ENCODE measurements at regions not wholly inside any gene's neighbourhood (a gene's known extent, or its start where the extent isn't known, plus 50 kb on each side); places are given as distances from the start of the nearest gene placed in this dataset.

DNA sequence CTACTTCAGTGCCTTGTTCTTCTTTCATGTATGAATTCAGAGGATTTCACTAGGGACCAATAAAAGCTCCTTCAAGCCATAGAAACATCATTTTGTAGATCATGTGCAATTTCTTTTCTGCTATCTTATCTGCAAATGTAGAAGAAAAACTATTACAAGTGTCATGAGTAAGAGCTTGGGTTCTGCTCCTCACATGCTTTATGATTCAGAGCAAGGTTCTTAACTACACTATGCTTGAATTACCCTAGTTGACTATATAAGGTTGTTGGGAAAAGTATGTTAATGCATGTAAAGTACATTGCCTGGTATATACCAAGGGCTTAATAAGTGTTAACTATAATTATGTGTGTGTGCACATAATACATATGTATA lies 91.4 kb upstream of the S1PR1 start:
- H3K9me3 Mint-ChIP-seq = peaks cover 3% of the 10 kb centered on the region
- H3K4me3 Mint-ChIP-seq = no peak overlapping the region
- H3K4me1 Mint-ChIP-seq = peaks cover 13% of the 10 kb centered on the region
- no peak overlapping the region for H3K27ac Mint-ChIP-seq
- CTCF ChIA-PET = interaction anchor here (1.3 to 1.7 kb wide), 3 partner anchors 8 to 142 kb away, joined by 4 to 5 read pairs (median 5); no protein-coding TSS in a partner anchor
- DNase-seq = no peak
- no peaks in the 10 kb centered on the region for H3K36me3 Mint-ChIP-seq
- no peaks in the 10 kb centered on the region for H3K27me3 Mint-ChIP-seq

DNA sequence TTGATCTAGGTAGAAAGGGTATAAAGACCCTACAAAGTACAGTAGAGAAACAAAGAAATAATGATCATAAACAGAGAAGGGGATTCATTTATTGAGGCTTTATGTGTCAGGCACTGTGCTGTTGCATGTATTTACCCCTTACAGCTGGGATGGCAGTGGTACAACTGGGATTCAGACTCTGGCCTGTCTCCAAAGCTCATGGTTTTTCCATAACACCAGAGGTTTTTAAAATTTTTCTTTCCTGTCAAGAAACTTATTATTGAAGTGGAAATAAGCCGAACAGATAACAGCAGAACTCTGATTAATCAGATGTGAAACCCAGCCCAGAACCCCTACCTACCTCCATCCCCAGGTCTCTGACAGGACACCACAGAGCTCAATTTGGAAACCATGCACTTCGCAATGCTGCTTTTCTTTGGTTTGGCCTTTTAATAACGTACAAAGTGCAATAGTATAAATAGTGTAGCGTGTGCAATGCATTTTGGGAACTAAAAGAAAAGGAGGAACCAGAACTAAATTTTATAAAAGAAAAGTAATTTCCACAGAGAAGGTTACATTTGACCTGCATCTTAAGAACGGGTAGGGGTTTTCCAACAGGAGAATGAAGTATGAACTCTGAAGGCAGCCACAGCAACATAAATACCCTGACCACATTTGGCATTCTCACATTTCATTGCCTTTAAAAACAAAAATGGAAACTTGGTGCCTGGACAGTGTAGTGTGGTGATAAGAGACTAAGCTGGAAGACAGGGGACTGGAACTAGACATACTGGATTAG lies 92.0 kb upstream of the S1PR1 start:
- H3K36me3 Mint-ChIP-seq = no peaks in the 10 kb centered on the region
- DNase-seq = no peak
- no peak overlapping the region for H3K4me3 Mint-ChIP-seq
- H3K27me3 Mint-ChIP-seq = no peaks in the 10 kb centered on the region
- peaks cover 13% of the 10 kb centered on the region for H3K4me1 Mint-ChIP-seq
- H3K9me3 Mint-ChIP-seq = peaks cover 3% of the 10 kb centered on the region
- no peak overlapping the region for H3K27ac Mint-ChIP-seq
- CTCF ChIA-PET = interaction anchor here (1.3 to 1.7 kb wide), 3 partner anchors 7 to 143 kb away, joined by 4 to 5 read pairs (median 5); no protein-coding TSS in a partner anchor

GRCh38 chr1:101142244-101142643 lies 94.6 kb upstream of the S1PR1 start:
- Mint-ChIP-seq H3K4me1 (peaks cover 27% of the 10 kb centered on the region), H3K36me3 (peaks cover 2% of the 10 kb centered on the region), H3K27ac (no peak overlapping the region), H3K4me3 (no peak overlapping the region), H3K9me3 (peaks cover 3% of the 10 kb centered on the region), H3K27me3 (no peaks in the 10 kb centered on the region)
- CTCF ChIA-PET = interaction anchor here (7.6 kb wide), 1 partner anchor 97 kb away, joined by 75 read pairs; no protein-coding TSS in a partner anchor
- no peak for DNase-seq

- Mint-ChIP-seq H3K27me3 (no peaks in the 10 kb centered on the region), H3K4me3 (no peak overlapping the region), H3K36me3 (peaks cover 2% of the 10 kb centered on the region), H3K9me3 (peaks cover 3% of the 10 kb centered on the region), H3K4me1 (peaks cover 36% of the 10 kb centered on the region), H3K27ac (no peak overlapping the region)
- DNase-seq = no peak
- CTCF ChIA-PET = interaction anchor here (7.6 kb wide), 1 partner anchor 98 kb away, joined by 75 read pairs; no protein-coding TSS in a partner anchor
Observed at GRCh38 chr1:101141376-101141775, 95.4 kb upstream of the S1PR1 start.

DNA sequence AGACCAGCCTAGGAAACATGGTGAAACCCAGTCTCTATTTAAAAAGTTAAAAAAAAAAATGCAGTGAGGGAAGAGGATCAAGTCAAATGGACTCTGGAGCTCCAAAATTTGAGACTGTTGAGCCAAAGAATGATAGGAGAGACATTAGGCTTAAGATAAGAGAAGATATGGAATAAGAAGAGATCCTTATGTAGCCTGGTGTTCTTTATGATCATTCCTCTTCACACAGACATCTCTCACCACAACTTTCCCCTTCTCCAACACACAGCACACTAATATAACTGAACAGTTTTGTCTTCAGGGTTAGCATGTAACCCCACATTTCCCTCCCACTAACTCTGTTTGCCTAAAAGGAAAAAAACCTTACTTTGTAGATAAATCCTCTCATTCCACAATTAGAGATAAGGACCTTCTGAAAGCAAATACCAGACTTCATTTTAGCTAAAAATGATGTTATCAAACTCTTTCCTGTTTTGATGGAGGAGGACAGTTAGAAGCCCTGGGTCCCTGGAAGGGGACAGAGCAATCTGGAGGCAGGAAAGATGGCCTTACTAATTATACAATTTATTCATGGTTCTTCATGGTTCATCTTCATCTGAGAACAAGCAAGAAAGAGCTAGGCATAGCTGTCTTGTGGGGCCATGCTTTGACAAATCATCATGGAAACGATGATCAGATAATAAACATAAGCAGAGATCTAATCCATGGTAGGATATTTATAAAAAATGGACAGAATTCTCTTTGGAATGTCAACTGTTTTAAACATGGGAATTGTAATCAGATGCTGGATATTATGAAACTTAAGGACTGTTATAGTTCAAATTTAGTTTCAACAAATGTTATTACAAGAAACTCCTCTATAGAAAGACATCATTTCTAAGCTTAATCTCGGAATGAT lies 96.7 kb upstream of the S1PR1 start:
- CTCF ChIA-PET = interaction anchor here (0.8 to 7.6 kb wide), 7 partner anchors 9 to 169 kb away, joined by 3 to 113 read pairs (median 4); no protein-coding TSS in a partner anchor
- Mint-ChIP-seq H3K4me3 (no peak overlapping the region), H3K27me3 (no peaks in the 10 kb centered on the region), H3K27ac (no peak overlapping the region), H3K9me3 (peaks cover 3% of the 10 kb centered on the region), H3K36me3 (peaks cover 4% of the 10 kb centered on the region), H3K4me1 (peaks cover 47% of the 10 kb centered on the region)
- no peak for DNase-seq

DNA sequence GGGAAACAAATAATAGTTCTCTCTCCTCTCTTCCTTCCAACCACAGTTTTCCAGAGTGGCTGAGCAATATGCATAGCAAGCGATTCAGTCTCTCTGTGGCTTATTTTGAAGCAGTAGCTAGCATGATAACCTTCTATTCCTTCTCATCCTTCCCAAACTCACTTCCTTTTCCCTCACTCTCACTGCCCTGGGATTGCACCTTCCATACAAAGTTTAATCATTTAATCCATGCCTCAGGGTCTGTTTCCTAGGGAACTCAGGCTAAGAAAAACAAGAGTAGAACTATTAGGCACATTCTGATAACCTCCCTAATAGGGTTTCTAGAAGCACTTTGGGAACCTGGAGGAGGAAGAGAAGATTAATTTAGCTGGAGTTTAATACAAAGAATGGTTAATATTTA lies 97.7 kb upstream of the S1PR1 start:
- peaks cover 9% of the 10 kb centered on the region for H3K36me3 Mint-ChIP-seq
- CTCF ChIA-PET = interaction anchor here (0.6 to 7.6 kb wide), 7 partner anchors 10 to 170 kb away, joined by 3 to 113 read pairs (median 5); no protein-coding TSS in a partner anchor
- no peak overlapping the region for H3K4me3 Mint-ChIP-seq
- peaks cover 56% of the 10 kb centered on the region for H3K4me1 Mint-ChIP-seq
- H3K27me3 Mint-ChIP-seq = no peaks in the 10 kb centered on the region
- H3K9me3 Mint-ChIP-seq = peaks cover 6% of the 10 kb centered on the region
- DNase-seq = no peak
- no peak overlapping the region for H3K27ac Mint-ChIP-seq

DNA sequence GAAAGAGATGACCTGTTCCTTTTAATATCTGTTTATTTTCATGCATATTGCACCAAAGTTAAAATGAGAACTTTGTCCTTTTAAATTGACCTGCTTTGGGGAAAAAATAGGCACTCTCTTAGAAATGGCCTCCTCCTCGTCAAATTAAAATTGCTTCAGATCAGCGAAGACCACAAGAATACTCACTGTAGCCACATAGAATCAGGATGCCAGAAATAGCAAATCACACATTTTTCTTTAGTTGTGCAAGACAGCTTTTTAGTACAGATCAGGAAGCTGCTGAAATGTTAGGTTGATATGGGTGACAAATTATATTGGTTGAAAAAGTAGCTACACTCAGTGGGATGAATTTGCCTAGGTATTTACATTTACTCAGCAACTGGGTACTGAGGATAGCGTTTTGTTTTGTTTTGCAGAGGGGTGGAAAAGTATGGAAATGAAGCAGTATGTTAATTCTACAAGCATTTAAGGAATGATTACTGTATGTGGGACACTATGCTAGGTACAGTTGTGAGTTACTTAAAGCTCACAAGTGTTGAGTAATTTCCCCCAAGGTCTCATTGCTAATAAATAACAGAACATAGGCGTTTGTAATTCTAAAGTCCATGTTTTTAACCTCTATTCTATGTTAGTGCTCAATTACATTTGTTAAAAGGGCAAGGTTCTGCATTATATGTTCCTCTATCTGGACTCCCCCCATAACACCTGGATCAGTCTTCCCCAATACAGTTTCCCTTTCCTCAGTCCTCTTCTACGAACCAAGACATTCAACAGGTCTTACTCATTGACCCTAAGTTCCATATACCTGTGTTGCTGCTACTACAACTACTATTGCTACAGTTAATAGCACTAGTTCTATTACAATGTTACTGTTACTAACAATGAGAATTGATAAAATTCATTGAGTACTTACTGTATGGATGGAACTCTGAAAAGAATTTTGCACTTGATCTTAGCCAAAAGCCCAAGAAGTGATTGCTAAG lies 99.4 kb upstream of the S1PR1 start:
- no peak for DNase-seq
- Mint-ChIP-seq H3K9me3 (peaks cover 4% of the 10 kb centered on the region), H3K4me3 (peak overlapping the region; percentile 45), H3K36me3 (peaks cover 12% of the 10 kb centered on the region), H3K4me1 (peaks cover 67% of the 10 kb centered on the region), H3K27me3 (no peaks in the 10 kb centered on the region), H3K27ac (peak overlapping the region; percentile 86)
- CTCF ChIA-PET = interaction anchor here (0.7 to 7.6 kb wide), 26 partner anchors 8 to 228 kb away, joined by 3 to 113 read pairs (median 4); no protein-coding TSS in a partner anchor

DNA sequence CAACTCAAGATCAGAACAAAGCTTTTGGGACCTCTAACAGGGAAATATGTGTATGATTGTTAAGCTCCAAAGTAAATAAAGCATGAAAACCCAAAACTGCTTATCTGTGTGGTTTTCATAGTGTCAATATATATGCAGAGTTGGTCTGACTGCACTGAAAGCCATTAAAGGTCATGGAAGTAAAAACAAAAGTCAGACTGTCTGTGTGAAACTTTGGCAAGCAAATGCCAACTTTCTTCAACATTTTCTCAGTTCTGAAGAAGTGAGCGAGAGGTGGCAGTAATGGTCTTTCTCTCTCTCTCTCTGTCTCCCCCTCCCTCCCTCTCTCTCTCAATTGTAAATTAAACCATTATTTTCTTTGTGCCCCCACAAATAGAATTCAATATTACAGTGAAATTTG lies 100.1 kb upstream of the S1PR1 start:
- Mint-ChIP-seq H3K36me3 (peaks cover 12% of the 10 kb centered on the region), H3K4me1 (peaks cover 72% of the 10 kb centered on the region), H3K4me3 (peak overlapping the region; percentile 45), H3K9me3 (peaks cover 4% of the 10 kb centered on the region), H3K27me3 (no peaks in the 10 kb centered on the region), H3K27ac (peak overlapping the region; percentile 86)
- CTCF ChIA-PET = interaction anchor here (0.6 to 7.6 kb wide), 24 partner anchors 11 to 228 kb away, joined by 3 to 113 read pairs (median 4); no protein-coding TSS in a partner anchor
- DNase-seq = peak; percentile 54

- DNase-seq = no peak
- no peaks in the 10 kb centered on the region for H3K27me3 Mint-ChIP-seq
- CTCF ChIA-PET = interaction anchor here (0.6 to 7.6 kb wide), 25 partner anchors 15 to 227 kb away, joined by 3 to 113 read pairs (median 4); no protein-coding TSS in a partner anchor
- peaks cover 4% of the 10 kb centered on the region for H3K9me3 Mint-ChIP-seq
- peaks cover 77% of the 10 kb centered on the region for H3K4me1 Mint-ChIP-seq
- H3K4me3 Mint-ChIP-seq = peak overlapping the region; percentile 49
- peaks cover 13% of the 10 kb centered on the region for H3K36me3 Mint-ChIP-seq
- peak overlapping the region; percentile 86 for H3K27ac Mint-ChIP-seq
Observed at GRCh38 chr1:101136271-101136670, 100.5 kb upstream of the S1PR1 start.

GRCh38 chr1:101135526-101135925 lies 101.3 kb upstream of the S1PR1 start:
- H3K27ac Mint-ChIP-seq = no peak overlapping the region
- H3K4me1 Mint-ChIP-seq = peaks cover 85% of the 10 kb centered on the region
- H3K27me3 Mint-ChIP-seq = no peaks in the 10 kb centered on the region
- peaks cover 13% of the 10 kb centered on the region for H3K36me3 Mint-ChIP-seq
- no peak for DNase-seq
- CTCF ChIA-PET = interaction anchor here (0.9 to 7.6 kb wide), 12 partner anchors 23 to 220 kb away, joined by 3 to 113 read pairs (median 4); no protein-coding TSS in a partner anchor
- peaks cover 4% of the 10 kb centered on the region for H3K9me3 Mint-ChIP-seq
- H3K4me3 Mint-ChIP-seq = no peak overlapping the region

GRCh38 chr1:101131239-101131843 lies 105.5 kb upstream of the S1PR1 start:
- Mint-ChIP-seq H3K9me3 (peaks cover 4% of the 10 kb centered on the region), H3K27ac (peak overlapping the region; percentile 84), H3K36me3 (peaks cover 11% of the 10 kb centered on the region), H3K4me3 (no peak overlapping the region), H3K4me1 (peaks cover 82% of the 10 kb centered on the region), H3K27me3 (no peaks in the 10 kb centered on the region)
- CTCF ChIA-PET = interaction anchor here (1.1 to 1.6 kb wide), 3 partner anchors 107 to 157 kb away, joined by 4 to 5 read pairs (median 5); no protein-coding TSS in a partner anchor
- DNase-seq = no peak

DNA sequence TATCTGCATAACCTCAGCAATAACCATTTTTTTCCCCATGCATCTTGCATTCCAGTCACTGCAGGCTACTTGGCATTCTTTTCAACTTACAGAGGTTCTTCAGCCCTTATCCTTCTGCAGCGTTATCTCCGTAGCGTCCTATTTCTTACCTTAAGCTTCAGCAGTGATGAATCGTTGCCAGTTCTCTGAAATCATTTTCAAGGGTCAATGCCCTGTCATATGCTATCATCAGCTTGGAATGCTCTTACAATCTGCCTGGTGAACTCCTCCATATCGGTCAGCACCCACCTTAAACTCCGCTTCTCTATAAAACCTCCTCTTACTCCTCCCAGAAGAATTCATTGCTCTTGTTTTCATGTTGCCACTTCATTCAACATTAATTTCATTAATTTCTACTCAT lies 105.1 kb upstream of the DPH5 start:
- Mint-ChIP-seq H3K36me3 (peaks cover 11% of the 10 kb centered on the region), H3K27me3 (no peaks in the 10 kb centered on the region), H3K9me3 (peaks cover 4% of the 10 kb centered on the region), H3K4me1 (peaks cover 77% of the 10 kb centered on the region), H3K27ac (peak overlapping the region; percentile 84), H3K4me3 (no peak overlapping the region)
- CTCF ChIA-PET = interaction anchor here (1.1 to 2.0 kb wide), 5 partner anchors 108 to 308 kb away, joined by 3 to 14 read pairs (median 5); no protein-coding TSS in a partner anchor
- no peak for DNase-seq
